ENCODE measurements at regions not wholly inside any gene's neighbourhood (a gene's known extent, or its start where the extent isn't known, plus 50 kb on each side); places are given as distances from the start of the nearest gene placed in this dataset.
"Not testable (repeated sequence)": the region's sequence is repeated elsewhere in the genome, so short reads cannot be mapped to it uniquely, and the experiment has no call there.

GRCh38 chr3:51588724-51589123 lies 50.2 kb downstream of the RAD54L2 start:
- no peak for DNase-seq

- DNase-seq, result peak; percentile 76
These were observed 52.7 kb downstream of the RAD54L2 start for GRCh38 chr3:51591231-51591630.

- DNase-seq, result no peak
These were observed 55.2 kb downstream of the RAD54L2 start for GRCh38 chr3:51593697-51594096.

- not testable (repeated sequence) for DNase-seq
These were observed 61.1 kb downstream of the RAD54L2 start for GRCh38 chr3:51599638-51600037.

- no peak for DNase-seq
These were observed 65.7 kb downstream of the RAD54L2 start for GRCh38 chr3:51604212-51604611.

GRCh38 chr3:51605938-51606337 lies 65.1 kb upstream of the TEX264 start:
- DNase-seq, result no peak

- not testable (repeated sequence) for DNase-seq
These were observed 64.2 kb upstream of the TEX264 start for GRCh38 chr3:51606871-51607270.

- DNase-seq, result not testable (repeated sequence)
These were observed 63.3 kb upstream of the TEX264 start for GRCh38 chr3:51607591-51608325.

- DNase-seq, result no peak
These were observed 60.3 kb upstream of the TEX264 start for GRCh38 chr3:51610708-51611107.

- no peak for DNase-seq
These were observed 53.5 kb upstream of the TEX264 start for GRCh38 chr3:51617597-51617996.

GRCh38 chr3:51618038-51618437 lies 53.0 kb upstream of the TEX264 start:
- DNase-seq, result not testable (repeated sequence)

- no peak for DNase-seq
These were observed 52.6 kb upstream of the TEX264 start for GRCh38 chr3:51618496-51618895.

- no peak for DNase-seq
These were observed 51.1 kb upstream of the TEX264 start for GRCh38 chr3:51619983-51620382.

- DNase-seq, result peak; percentile 42
These were observed 50.5 kb upstream of the TEX264 start for GRCh38 chr3:51620543-51620942.

GRCh38 chr3:51621091-51621892 lies 49.8 kb upstream of the TEX264 start:
- DNase-seq, result no peak
